Activated CD4-positive, alpha-beta T cell treated with anti-CD3 and anti-CD28 coated beads for 48 hours (primary cell): ENCODE measurements at regions not wholly inside any gene's neighbourhood (a gene's known extent, or its start where the extent isn't known, plus 50 kb on each side); places are given as distances from the start of the nearest gene placed in this dataset.
"Not testable (repeated sequence)": the region's sequence is repeated elsewhere in the genome, so short reads cannot be mapped to it uniquely, and the experiment has no call there.

Experiments
- DNase-seq: peaks from one replicate; pipeline ENCODE4 v3.0.0-alpha.2; 2020

- peak; percentile 21 for DNase-seq
These were observed 81.4 kb upstream of the NCOR2 start for GRCh38 chr12:124648710-124649384.

DNA sequence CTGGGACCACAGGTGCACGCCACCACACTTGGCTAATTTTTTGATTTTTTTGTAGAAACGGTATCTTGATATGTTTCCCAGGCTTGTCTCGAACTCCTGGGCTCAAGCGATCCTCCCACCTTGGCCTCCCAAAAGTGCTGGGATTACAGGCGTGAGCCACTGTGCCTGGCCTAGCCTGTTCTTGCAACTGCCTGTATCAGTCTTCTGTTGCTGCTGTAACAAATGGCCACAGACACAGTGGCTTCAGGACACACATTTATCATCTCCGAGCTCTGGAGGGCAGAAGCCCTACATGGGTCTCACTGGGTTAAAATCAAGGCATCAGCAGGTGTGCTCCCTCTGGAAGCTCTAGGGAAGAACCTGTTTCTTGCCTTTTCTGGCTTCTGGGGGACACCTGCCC, 79.9 kb upstream of the NCOR2 start:
- no peak for DNase-seq

DNA sequence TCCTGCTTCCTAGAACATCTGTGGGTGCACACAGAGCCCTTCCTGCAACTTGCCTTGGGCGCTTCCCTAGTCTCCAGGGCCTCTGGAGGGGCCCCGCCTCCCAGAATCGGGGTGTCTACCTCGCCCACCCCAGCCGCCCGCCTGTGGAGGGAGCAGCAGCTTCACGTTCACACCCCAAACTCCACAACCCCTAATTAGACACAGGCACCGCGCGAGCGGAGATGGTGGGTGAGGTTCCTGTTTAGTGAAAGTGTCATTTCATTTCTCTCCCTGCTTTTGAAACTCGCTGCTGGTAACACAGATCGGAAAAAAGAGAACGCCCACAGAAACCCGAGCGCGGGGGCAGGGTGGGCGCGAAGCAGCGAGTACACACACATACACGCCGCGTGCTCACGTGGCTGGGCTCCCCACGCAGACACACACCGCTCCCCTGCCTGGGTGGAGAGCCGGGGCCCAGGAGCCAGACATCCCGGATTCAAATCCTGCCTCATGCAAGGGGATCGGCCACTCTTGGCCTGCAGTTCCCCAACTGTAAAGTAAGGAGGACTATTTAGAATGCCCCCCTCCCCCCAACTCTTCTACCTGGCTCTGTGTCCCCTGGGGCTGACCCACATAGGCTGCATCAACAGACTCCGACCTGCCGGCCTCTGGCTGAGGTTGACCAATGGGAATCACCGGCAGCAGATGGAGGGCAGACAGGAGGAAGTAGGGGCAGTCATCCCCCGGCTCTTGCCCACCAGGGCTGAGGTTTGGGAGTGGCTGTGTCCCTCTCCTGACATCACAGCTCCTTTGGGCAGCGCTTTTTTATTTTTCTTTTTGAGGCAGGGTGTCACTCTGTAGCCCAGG, 79.2 kb upstream of the NCOR2 start:
- peak; percentile 71 for DNase-seq

- no peak for DNase-seq
These were observed 78.3 kb upstream of the NCOR2 start for GRCh38 chr12:124645530-124646244.

DNA sequence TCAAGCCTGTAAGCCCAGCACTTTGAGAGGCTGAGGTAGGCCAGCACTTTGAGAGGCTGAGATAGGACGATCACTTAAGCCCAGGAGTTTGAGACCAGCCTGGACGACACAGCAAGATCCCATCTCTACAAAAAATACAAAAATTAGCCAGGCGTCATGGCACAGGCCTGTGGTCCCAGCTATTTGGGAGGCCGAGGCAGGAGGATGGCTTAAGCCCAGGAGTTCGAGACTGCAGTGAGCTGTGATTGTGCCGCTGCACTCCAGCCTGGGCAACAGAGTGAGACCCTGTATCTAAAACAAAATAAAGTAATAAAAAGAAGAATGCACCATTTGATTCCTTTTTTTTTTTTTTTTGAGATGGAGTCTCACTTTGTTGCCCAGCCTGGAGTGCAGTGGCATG, 76.4 kb upstream of the NCOR2 start:
- not testable (repeated sequence) for DNase-seq

DNA sequence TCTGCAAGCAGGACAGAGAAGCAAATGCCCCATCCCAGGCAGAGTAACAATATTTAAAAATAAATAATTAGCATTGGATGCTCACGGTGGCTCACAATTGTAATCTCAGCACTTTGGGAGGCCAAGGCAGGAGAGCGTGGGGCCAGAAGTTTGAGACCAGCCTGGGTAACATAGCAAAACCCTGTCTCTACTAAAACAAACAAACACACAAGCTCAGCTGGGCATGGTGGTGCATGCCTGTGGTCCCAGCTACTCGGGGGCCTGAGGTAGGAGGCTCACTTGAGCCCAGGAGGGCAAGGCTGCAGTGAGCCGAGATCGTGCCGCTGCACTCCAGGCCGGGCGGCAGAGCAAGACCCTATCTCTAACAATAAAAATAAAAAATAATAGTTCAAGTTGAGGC, 74.7 kb upstream of the NCOR2 start:
- no peak for DNase-seq

- DNase-seq: no peak
These were observed 74.2 kb upstream of the NCOR2 start for GRCh38 chr12:124641591-124641990.

DNA sequence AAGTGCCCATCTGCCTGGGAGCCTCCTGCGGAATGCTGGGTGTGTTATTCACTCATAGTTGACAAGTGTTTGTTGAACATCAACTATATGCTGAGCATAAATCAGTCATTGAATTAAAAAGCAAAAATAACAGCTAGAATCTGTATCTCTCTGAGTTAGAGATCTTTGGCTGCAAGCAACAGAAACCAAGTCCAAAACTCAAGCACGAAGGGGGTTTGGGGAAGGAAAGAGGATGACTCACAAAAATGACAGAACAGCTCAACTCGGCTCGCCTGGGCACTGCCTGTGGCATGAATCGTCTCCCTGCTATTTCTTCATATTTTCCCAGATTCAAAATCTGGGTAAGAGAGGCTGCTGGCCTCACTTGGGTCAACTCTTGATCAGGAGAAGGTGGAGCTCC, 72.6 kb upstream of the NCOR2 start:
- DNase-seq: no peak

GRCh38 chr12:124639122-124639806, 71.9 kb upstream of the NCOR2 start:
- no peak for DNase-seq

DNA sequence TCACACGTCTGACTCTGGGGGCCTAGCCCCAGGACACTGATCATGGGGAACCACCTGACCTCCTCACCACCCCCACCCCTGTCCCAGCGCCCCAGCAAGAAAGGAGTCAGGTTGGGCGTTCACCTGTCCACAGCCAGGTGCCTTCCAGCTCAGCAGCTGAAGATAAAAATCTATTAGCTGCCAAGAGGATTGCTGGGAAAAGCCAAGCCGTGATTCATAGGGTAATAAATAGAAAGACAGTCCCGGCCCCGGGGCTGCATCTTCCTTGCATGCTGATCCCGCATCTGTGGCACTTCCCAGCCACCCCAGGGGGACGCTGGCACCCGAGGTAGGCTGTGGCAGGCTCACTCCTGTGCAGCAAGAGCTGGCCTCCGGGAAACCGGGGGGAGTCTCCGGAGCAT, 70.2 kb upstream of the NCOR2 start:
- DNase-seq: no peak

GRCh38 chr12:124637163-124637562, 69.8 kb upstream of the NCOR2 start:
- DNase-seq: no peak

- peak; percentile 82 for DNase-seq
These were observed 68.9 kb upstream of the NCOR2 start for GRCh38 chr12:124636138-124636978.

GRCh38 chr12:124635316-124635715, 67.9 kb upstream of the NCOR2 start:
- DNase-seq: no peak

DNA sequence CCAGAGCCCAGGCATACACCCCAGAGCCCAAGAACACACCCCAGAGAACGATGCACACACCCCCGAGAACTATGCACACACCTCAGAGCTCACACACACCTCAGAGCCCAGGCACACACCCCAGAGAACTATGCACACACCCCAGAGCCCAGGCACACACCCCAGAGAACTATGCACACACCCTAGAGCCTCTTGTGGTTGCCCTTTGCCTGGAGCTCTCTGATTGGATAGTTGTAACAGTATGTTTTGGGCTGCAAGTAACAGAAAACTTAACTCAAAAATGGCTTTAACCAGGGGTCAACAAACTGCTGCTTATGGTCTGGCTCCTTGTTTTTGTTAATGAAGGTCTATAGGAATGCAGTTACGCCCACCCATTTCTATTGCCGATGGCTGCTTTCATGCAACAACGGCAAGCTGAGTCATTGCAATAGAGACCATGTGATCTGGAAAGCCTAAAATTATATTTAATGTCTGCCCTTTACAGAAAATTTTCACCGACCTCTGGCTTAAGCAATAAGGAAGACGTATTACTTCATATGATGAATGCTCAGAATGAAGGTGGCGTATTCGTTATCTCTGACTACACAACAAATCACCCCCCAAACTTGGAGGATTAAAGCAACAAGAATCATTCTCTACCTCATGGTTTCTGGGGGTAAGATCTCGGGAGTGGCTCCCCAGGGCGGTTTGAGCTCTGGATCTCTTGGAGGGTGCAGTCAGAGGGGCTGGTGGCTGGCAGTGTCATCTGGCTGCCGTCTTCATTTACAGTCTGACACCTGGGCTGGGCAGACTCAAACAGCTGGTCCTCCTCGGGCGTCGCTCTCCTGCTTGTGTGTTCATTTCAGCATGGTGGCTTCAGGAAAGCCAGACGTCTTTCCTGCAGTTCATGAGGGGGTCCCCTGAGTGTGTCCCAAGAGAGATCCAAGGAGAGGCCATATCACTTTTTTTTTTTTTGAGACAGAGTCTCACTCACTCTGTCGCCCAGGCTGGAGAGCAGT, 66.3 kb upstream of the NCOR2 start:
- DNase-seq: no peak

GRCh38 chr12:124632519-124632984, 65.1 kb upstream of the NCOR2 start:
- no peak for DNase-seq

GRCh38 chr12:124631681-124632256, 64.4 kb upstream of the NCOR2 start:
- no peak for DNase-seq

- DNase-seq: no peak
These were observed 63.4 kb upstream of the NCOR2 start for GRCh38 chr12:124630791-124631313.

- no peak for DNase-seq
These were observed 62.5 kb upstream of the NCOR2 start for GRCh38 chr12:124629789-124630480.

DNA sequence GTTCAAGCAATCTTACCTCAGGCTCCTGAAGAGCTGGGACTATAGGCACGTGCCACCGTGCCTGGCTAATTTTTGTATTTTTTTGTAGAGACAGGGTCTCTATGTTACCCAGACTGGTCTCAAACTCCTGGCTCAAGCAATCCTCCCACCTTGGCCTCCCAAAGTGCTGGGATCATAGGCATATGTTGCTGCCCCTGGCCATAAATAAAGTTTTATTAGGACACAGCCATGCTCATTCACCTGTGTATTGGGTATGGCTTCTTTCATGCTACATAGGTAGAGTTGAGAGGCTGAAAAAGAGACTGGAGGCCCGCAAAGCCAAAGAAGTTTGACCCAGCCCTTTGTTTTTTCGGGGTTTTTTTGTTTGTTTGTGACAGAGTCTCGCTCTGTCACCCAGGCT, 61.7 kb upstream of the NCOR2 start:
- DNase-seq: no peak

- no peak for DNase-seq
These were observed 60.5 kb upstream of the NCOR2 start for GRCh38 chr12:124627956-124628355.
